Activated naive CD8-positive, alpha-beta T cell treated with anti-CD3 and anti-CD28 coated beads for 36 hours (primary cell): ENCODE measurements at regions not wholly inside any gene's neighbourhood (a gene's known extent, or its start where the extent isn't known, plus 50 kb on each side); places are given as distances from the start of the nearest gene placed in this dataset.

Experiments used
- DNase-seq: peaks from one replicate; pipeline ENCODE4 v3.0.0; 2021
- H3K27ac Mint-ChIP-seq: one replicate; pipeline ENCODE4 v1.8.0; 2022; ENCODE audit warnings: mild to moderate bottlenecking, moderate library complexity, mixed read lengths
- H3K27me3 Mint-ChIP-seq: one replicate; pipeline ENCODE4 v1.8.0; 2022; ENCODE audit warnings: mild to moderate bottlenecking, mixed read lengths
- H3K36me3 Mint-ChIP-seq: one replicate; pipeline ENCODE4 v1.8.0; 2021; ENCODE audit warnings: mild to moderate bottlenecking, mixed read lengths
- H3K4me1 Mint-ChIP-seq: one replicate; pipeline ENCODE4 v1.8.0; 2021; ENCODE audit warnings: mixed read lengths
- H3K4me3 Mint-ChIP-seq: one replicate; pipeline ENCODE4 v1.8.0; 2022; ENCODE audit warnings: mild to moderate bottlenecking, moderate library complexity, mixed read lengths
- H3K9me3 Mint-ChIP-seq: one replicate; pipeline ENCODE4 v1.8.0; 2022; ENCODE audit warnings: mixed read lengths

DNA sequence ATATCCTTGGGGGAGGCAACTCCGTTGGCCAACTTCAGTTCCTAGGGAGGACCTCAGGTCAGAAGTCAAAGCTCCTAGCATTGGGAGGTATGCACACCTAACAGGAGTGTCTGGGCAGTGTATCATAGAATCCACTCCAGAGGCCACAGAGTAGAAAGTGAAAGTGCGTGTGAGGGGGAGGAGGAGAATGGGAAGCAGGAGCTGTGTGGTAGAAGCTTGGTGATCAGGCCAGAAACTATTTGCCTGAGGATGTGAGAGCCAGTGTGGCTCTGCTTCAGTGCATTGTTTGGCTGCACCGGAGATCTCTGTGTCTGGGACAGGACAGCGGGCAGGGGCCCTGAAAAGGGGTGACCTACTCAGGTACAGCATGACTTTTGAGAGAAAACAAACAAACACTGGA, 557.4 kb upstream of the VSTM2A start:
- H3K27me3 Mint-ChIP-seq: no peaks in the 10 kb centered on the region
- H3K27ac Mint-ChIP-seq: no peak overlapping the region
- H3K4me1 Mint-ChIP-seq: no peaks in the 10 kb centered on the region
- H3K36me3 Mint-ChIP-seq: no peaks in the 10 kb centered on the region
- no peak for DNase-seq
- H3K9me3 Mint-ChIP-seq: peaks cover 16% of the 10 kb centered on the region
- H3K4me3 Mint-ChIP-seq: no peak overlapping the region

DNA sequence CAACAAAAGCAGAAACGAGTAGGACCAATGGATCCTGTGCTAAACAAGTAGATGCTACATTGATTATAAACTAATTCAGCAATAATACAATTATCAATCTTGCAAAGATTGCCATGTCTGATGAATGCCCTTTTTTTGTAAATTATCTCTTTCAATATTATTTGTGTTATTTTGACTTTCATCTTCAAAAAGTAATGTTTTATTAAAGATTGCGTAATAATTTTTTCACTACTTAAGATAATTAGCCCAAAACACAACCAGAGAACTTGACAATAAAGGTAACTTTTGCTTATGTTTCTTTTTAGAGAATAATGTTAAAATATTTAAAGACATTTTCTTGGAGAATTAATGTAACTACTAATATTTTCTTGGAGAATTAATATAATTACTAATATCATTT, 553.8 kb upstream of the VSTM2A start:
- Mint-ChIP-seq H3K36me3 (no peaks in the 10 kb centered on the region), H3K9me3 (peaks cover 8% of the 10 kb centered on the region), H3K4me1 (no peaks in the 10 kb centered on the region), H3K4me3 (no peak overlapping the region), H3K27ac (no peak overlapping the region), H3K27me3 (no peaks in the 10 kb centered on the region)
- DNase-seq: no peak

DNA sequence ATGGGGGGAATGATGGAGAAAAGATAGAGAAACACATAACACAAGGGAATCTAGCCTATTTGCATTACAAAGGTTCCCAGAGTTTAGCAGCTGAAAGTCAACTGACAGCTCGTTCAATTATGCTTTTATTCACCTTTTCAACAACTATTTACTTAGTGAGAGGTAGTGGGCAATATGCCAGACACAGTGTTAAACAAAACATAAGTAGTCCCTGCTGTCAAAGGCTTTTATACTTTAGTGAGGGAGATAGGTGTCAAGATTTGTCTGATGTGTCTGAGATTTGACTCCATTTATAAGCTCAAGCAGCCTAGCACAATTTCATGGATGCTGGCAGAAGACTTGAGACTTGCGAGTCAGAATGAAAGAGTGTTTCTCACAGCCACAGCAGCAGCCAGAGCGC, 549.0 kb upstream of the VSTM2A start:
- Mint-ChIP-seq H3K27me3 (no peaks in the 10 kb centered on the region), H3K9me3 (peaks cover 2% of the 10 kb centered on the region), H3K27ac (no peak overlapping the region), H3K4me1 (no peaks in the 10 kb centered on the region), H3K4me3 (no peak overlapping the region), H3K36me3 (no peaks in the 10 kb centered on the region)
- DNase-seq: no peak

DNA sequence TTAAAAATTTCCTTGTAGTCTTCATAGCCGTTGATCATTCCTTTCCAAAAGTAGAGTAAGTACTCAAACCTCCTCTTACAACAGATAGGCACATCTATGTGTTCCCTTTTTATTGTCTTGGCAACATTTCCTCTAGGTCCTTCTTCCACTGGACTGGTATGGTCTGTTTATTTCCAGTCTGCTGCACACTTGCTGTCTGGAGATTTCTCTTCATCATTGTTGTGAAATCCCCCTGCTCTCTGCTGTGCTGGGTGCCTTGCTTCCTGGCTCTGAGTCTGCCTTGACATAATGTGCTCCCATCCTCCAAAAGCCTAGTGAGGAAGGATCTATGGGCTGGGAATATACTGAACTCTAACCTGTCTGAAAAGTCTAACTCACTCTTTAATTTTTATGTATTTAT, 545.3 kb upstream of the VSTM2A start:
- Mint-ChIP-seq H3K4me3 (no peak overlapping the region), H3K27ac (no peak overlapping the region), H3K4me1 (no peaks in the 10 kb centered on the region), H3K36me3 (no peaks in the 10 kb centered on the region), H3K27me3 (no peaks in the 10 kb centered on the region), H3K9me3 (peaks cover 2% of the 10 kb centered on the region)
- DNase-seq: no peak

DNA sequence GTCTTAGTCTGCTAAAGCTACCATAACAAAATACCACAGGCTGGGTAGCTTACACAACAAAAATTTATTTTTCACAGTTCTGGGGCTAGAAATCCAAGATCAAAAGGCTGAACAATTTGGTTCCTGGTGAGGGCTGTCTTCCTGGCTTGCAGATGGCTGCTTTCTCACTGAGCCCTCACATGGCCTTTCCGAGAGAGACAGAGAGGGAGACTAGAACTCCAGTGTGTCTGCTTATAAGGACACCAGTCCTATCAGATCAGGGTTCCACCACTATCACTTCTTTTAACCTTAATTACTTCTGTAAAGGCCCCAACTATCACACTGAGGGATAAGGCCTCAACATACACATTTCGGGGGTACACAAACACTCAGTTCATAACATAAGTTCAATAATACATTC, 527.4 kb upstream of the VSTM2A start:
- H3K4me3 Mint-ChIP-seq: no peak overlapping the region
- peaks cover 10% of the 10 kb centered on the region for H3K9me3 Mint-ChIP-seq
- H3K4me1 Mint-ChIP-seq: no peaks in the 10 kb centered on the region
- H3K27me3 Mint-ChIP-seq: no peaks in the 10 kb centered on the region
- DNase-seq: no peak
- no peak overlapping the region for H3K27ac Mint-ChIP-seq
- no peaks in the 10 kb centered on the region for H3K36me3 Mint-ChIP-seq

DNA sequence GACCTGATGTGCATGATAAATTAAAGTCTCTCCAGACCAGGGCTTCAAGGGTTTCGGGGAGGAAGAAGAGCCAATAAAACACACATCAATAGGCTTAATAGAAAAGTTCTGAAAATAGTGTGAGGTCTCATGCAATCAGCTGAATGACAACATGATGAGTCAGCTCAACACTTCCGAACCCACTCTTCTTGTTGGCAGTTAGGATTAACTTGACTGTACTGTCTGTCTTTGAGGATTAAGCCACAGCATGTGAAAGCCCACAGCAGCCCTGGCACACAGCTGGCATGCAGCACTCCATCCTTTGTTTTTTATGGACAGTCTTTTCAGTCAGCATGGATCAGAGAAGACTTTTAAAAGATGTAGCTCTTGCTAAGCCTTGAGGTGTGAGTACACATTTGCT, 526.9 kb upstream of the VSTM2A start:
- Mint-ChIP-seq H3K4me1 (no peaks in the 10 kb centered on the region), H3K27ac (no peak overlapping the region), H3K4me3 (no peak overlapping the region), H3K27me3 (no peaks in the 10 kb centered on the region), H3K36me3 (no peaks in the 10 kb centered on the region), H3K9me3 (peaks cover 10% of the 10 kb centered on the region)
- no peak for DNase-seq

DNA sequence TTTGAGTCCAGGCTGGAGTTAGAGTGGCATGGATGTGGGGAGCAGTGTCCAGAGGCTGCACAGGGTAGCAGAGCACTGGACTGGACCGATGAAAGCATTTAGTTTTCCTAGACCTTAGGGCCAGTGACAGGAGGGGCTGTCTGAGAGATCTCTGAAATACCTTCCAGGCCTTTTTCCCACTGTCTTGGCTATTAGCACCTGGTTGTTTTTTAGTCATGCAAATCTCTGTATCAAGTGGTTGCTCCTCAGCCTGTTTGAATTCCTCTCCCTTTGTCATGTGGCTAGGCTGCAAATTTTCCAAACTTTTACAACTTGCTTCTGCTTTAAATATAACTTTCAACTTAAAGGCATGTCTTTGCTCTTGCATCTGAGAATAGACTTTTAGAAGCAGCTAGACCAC, 504.3 kb upstream of the VSTM2A start:
- no peak overlapping the region for H3K4me3 Mint-ChIP-seq
- DNase-seq: no peak
- H3K27me3 Mint-ChIP-seq: no peaks in the 10 kb centered on the region
- no peaks in the 10 kb centered on the region for H3K36me3 Mint-ChIP-seq
- H3K9me3 Mint-ChIP-seq: peaks cover 9% of the 10 kb centered on the region
- H3K27ac Mint-ChIP-seq: no peak overlapping the region
- no peaks in the 10 kb centered on the region for H3K4me1 Mint-ChIP-seq

DNA sequence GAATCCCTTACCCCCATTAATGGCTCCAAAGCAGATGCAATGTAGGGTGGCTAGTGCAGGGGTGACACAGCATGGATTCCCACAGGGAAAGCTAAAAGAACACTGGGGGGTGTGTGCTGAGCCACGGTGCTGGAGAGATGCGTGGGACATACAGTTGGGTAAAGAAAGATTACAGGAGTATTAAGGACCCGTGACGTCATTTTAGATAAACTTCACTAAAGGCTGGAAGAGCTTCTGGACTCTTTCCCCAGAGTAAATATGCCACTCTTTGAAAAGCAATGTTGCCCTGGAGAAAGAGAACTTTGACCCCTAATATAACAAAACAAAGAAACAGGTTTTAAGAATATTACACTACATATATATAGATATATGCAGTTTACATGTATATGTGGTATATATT, 481.5 kb upstream of the VSTM2A start:
- Mint-ChIP-seq H3K36me3 (no peaks in the 10 kb centered on the region), H3K9me3 (peaks cover 18% of the 10 kb centered on the region), H3K4me3 (no peak overlapping the region), H3K4me1 (no peaks in the 10 kb centered on the region), H3K27me3 (no peaks in the 10 kb centered on the region), H3K27ac (no peak overlapping the region)
- no peak for DNase-seq

DNA sequence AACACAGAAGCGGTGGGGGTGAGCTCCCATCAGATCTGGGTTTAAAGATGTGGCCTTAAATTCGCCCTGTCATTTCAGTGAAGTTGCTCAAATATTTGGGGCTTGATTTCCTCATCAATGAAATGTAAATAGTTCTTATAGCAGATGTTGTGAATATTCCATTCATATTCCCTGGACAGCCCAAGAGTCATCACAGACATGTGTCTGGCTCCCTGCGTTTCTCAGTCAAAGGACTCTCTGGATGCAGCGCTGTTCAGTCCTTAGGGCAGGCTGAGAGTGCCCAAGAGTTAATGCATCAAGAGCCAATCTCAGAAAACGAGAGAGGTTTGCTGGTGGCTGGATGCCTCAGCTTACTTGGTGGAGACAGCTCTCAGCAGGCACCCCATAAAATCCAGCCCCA, 475.5 kb upstream of the VSTM2A start:
- no peak overlapping the region for H3K27ac Mint-ChIP-seq
- H3K9me3 Mint-ChIP-seq: peaks cover 14% of the 10 kb centered on the region
- no peaks in the 10 kb centered on the region for H3K36me3 Mint-ChIP-seq

DNA sequence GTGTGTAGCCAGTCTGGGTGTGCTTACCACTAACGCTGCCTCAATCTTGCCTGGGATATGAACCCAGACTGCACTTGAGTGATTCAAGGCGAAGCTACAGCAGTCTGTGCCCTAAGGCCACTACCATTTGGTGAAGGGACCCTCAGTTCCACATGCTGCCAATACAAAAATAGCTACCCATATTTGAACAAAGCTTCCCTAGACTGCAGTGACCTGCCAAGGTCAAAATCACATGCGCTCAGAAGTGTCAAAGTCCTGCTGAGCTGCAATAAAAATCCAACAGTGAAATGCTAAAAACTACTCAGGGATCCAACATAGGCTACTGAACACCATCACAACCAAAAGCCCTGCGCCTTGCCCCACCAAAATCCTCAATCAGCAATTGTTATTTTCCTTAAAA, 472.3 kb upstream of the VSTM2A start:
- DNase-seq: no peak
- no peak overlapping the region for H3K4me3 Mint-ChIP-seq
- H3K36me3 Mint-ChIP-seq: no peaks in the 10 kb centered on the region
- no peak overlapping the region for H3K27ac Mint-ChIP-seq
- peaks cover 13% of the 10 kb centered on the region for H3K9me3 Mint-ChIP-seq
- H3K4me1 Mint-ChIP-seq: no peaks in the 10 kb centered on the region
- H3K27me3 Mint-ChIP-seq: no peaks in the 10 kb centered on the region

More for the DNA sequence above, 475.5 kb upstream of the VSTM2A start:
- no peak for DNase-seq
- H3K27me3 Mint-ChIP-seq: no peaks in the 10 kb centered on the region
- no peaks in the 10 kb centered on the region for H3K4me1 Mint-ChIP-seq
- no peak overlapping the region for H3K4me3 Mint-ChIP-seq

DNA sequence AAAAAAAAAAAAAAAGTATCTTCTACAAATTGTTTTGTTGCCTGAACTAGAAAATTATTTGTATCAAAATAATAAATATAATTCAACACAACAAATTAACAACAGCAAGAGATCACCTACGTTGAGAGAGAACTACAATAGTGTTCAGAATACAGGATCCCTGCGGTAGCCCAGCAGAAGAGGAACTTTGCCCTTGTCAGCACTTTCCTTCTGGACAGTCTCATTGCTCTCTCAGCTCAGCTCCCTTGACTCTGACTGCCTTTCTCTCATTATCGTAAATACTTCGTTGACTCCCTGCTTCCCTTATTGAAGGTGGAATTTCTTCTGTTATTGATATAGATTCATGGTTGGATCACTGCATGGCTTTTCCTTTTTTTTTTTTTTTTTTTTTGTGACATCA, 469.5 kb upstream of the VSTM2A start:
- H3K36me3 Mint-ChIP-seq: no peaks in the 10 kb centered on the region
- H3K4me3 Mint-ChIP-seq: no peak overlapping the region
- peaks cover 13% of the 10 kb centered on the region for H3K9me3 Mint-ChIP-seq
- H3K27me3 Mint-ChIP-seq: no peaks in the 10 kb centered on the region
- H3K27ac Mint-ChIP-seq: no peak overlapping the region
- DNase-seq: no peak
- no peaks in the 10 kb centered on the region for H3K4me1 Mint-ChIP-seq

DNA sequence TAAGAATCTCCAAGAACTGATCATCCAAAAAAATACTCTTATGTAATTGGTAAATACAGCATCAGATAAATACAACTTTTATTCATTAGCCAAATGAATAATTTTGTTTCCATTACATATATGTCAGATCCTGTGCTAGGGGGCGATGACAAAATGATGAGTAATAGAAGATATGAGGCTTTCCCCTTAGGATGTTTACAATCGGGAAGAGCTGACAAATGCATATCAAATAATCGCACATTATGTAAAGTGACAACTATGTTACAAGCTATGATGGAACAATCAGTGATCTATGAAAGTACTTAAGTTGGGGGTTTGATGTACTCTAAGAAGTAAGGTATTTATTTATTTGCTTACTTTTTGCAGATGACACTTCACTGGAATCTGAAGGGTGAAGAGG, 465.6 kb upstream of the VSTM2A start:
- H3K27ac Mint-ChIP-seq: no peak overlapping the region
- H3K9me3 Mint-ChIP-seq: peaks cover 16% of the 10 kb centered on the region
- no peaks in the 10 kb centered on the region for H3K4me1 Mint-ChIP-seq
- H3K4me3 Mint-ChIP-seq: no peak overlapping the region
- H3K27me3 Mint-ChIP-seq: no peaks in the 10 kb centered on the region
- no peaks in the 10 kb centered on the region for H3K36me3 Mint-ChIP-seq
- DNase-seq: no peak

DNA sequence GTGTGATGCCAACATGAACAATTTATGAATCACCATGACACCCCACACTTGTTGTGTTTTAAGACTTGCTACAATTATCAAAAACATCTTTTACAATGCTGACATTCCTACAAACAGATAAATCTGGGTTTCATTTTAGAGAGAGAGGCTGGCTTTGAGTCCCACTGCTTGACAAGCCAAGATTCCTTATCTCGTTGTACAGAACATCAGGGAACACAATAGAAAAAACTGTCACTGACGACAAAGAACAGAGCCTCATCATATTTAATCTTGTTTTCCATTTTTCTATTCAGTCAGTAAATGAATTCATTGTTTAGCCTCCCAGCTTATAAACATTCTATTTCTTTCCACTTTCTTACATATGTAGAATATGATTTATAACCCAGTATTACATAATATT, 461.6 kb upstream of the VSTM2A start:
- no peak for DNase-seq
- H3K9me3 Mint-ChIP-seq: peaks cover 11% of the 10 kb centered on the region
- H3K4me1 Mint-ChIP-seq: no peaks in the 10 kb centered on the region
- no peaks in the 10 kb centered on the region for H3K27me3 Mint-ChIP-seq
- no peak overlapping the region for H3K4me3 Mint-ChIP-seq
- no peak overlapping the region for H3K27ac Mint-ChIP-seq
- H3K36me3 Mint-ChIP-seq: no peaks in the 10 kb centered on the region

DNA sequence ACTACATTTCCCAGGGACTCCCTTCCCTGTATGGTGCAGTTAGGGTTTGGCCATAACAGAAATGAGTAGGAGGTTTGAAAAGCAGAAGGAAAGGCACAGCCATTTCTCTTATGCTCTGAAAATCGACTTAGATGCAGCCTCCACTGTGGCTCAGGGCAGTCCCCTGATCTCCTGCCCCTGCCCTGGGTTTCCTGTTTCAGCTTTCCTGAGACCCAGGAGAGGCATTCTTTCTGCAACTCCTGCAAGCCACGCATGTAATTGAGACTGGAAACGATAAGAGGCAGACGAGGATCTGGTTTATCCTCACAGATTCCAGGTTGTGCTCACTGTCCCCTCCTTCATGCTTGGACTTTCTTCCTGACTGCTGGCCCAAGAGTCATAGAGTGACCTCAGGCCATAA, 461.2 kb upstream of the VSTM2A start:
- no peaks in the 10 kb centered on the region for H3K4me1 Mint-ChIP-seq
- H3K9me3 Mint-ChIP-seq: peaks cover 11% of the 10 kb centered on the region
- no peaks in the 10 kb centered on the region for H3K27me3 Mint-ChIP-seq
- no peak overlapping the region for H3K4me3 Mint-ChIP-seq
- no peak for DNase-seq
- H3K27ac Mint-ChIP-seq: no peak overlapping the region
- H3K36me3 Mint-ChIP-seq: no peaks in the 10 kb centered on the region

DNA sequence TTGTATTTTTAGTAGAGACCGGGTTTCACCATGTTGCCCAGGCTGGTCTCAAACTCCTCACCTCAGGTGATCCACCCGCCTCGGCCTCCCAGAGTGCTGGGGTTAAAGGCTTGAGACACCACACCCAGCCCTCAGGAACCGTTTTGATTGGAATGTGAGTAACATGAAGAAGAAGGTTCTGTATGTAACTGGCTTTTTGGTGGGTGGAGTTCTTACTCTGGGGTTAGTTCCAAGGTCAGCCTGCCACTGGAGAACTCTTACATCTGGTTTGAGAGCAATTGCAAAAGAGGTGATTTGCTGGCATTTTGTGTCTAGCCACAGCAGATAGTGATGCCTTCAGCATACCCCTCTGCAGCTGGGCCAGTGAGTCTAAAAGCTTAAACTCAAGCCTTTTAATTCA, 457.8 kb upstream of the VSTM2A start:
- no peaks in the 10 kb centered on the region for H3K27me3 Mint-ChIP-seq
- no peak overlapping the region for H3K4me3 Mint-ChIP-seq
- H3K4me1 Mint-ChIP-seq: no peaks in the 10 kb centered on the region
- H3K27ac Mint-ChIP-seq: no peak overlapping the region
- no peaks in the 10 kb centered on the region for H3K36me3 Mint-ChIP-seq
- no peak for DNase-seq
- peaks cover 3% of the 10 kb centered on the region for H3K9me3 Mint-ChIP-seq

DNA sequence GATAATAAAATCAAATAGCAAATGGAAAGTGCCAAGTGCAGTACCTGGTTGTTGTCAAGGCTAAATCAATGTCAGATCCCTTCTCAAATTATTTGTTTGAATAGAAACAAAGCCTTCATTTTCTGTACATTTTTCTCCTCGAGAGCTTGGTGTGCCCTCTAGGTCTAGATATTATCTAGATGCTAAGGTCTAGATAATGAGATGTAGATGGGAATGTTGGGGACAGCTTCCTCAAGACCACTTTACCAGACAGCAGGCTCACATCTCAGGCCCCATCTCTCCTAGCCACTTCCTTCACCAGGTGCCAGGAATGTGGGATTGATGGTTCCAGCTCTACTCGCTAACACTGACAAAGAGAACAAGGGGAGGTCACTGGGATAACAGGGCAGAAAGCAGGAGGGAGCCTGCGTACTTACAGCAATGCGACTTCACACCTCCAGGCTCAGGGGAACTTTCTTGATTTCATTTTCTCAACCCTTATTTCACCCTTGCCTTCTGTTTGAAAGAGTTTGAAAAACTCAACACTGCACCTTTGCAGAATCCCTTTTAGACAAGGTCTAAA, 451.4 kb upstream of the VSTM2A start:
- Mint-ChIP-seq H3K4me1 (no peaks in the 10 kb centered on the region), H3K27ac (no peak overlapping the region), H3K9me3 (peaks cover 6% of the 10 kb centered on the region)

DNA sequence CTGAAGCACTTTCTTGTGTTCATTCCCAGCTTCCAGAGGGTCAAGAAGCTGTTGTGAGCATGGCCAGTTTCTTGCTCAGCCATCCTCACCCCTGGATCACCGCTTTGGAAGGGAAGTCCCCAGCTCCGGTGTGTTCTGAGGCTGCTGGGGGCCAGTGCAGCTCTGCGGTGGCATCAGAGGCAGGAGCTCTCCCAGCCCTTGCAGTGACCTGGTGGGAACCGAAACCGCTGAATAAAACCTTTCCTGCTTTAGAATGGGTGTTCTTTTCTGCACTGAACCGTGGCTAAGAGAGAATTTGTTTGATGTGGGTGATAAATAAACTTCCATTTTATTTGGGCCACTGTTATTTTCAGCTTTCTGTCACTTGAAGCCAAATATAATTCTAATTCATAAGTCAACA, 450.9 kb upstream of the VSTM2A start:
- H3K4me3 Mint-ChIP-seq: no peak overlapping the region
- no peak overlapping the region for H3K27ac Mint-ChIP-seq
- H3K36me3 Mint-ChIP-seq: no peaks in the 10 kb centered on the region
- no peaks in the 10 kb centered on the region for H3K4me1 Mint-ChIP-seq
- DNase-seq: no peak
- H3K9me3 Mint-ChIP-seq: peaks cover 6% of the 10 kb centered on the region
- no peaks in the 10 kb centered on the region for H3K27me3 Mint-ChIP-seq

More for the DNA sequence above, 451.4 kb upstream of the VSTM2A start:
- DNase-seq: no peak
- Mint-ChIP-seq H3K27me3 (no peaks in the 10 kb centered on the region), H3K36me3 (no peaks in the 10 kb centered on the region), H3K4me3 (no peak overlapping the region)
